ENCODE measurements at regions not wholly inside any gene's neighbourhood (a gene's known extent, or its start where the extent isn't known, plus 50 kb on each side); places are given as distances from the start of the nearest gene placed in this dataset.

GRCh38 chr4:129498626-129499025, 402.7 kb downstream of the C4orf33 start:
- H3K4me3 ChIP-seq (ENCODE audit: control insufficient read depth, low read depth, low read length), result no peak overlapping the region
- DNase-seq (ENCODE audit: low read depth), result no peak
- TF ChIP-seq, protein P1, sequence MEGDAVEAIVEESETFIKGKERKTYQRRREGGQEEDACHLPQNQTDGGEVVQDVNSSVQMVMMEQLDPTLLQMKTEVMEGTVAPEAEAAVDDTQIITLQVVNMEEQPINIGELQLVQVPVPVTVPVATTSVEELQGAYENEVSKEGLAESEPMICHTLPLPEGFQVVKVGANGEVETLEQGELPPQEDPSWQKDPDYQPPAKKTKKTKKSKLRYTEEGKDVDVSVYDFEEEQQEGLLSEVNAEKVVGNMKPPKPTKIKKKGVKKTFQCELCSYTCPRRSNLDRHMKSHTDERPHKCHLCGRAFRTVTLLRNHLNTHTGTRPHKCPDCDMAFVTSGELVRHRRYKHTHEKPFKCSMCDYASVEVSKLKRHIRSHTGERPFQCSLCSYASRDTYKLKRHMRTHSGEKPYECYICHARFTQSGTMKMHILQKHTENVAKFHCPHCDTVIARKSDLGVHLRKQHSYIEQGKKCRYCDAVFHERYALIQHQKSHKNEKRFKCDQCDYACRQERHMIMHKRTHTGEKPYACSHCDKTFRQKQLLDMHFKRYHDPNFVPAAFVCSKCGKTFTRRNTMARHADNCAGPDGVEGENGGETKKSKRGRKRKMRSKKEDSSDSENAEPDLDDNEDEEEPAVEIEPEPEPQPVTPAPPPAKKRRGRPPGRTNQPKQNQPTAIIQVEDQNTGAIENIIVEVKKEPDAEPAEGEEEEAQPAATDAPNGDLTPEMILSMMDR (IDR thresholded peaks at IDR 0.05; ENCODE audit: control insufficient read depth, insufficient read depth, low read depth, low read length, missing control alignments), result no peak

DNA sequence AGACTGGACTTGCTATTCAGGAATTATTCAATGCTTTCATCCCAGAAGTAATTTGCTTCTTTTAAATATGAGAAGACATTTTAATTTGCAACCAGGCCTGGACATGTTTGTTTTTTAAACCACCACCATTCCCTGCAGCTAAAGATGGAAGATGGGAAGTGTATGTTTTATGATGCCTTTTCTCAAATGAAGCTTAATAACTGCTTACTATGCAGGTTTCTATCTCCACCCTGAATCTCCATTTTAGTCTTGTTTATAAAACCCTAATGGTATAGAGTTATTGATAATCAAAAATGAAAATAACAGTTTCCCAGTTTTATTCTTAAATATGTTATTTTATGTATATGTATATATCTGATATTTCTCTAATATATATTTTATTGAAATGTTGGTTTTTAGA, 418.9 kb downstream of the C4orf33 start:
- H3K4me3 ChIP-seq (ENCODE audit: control insufficient read depth, low read depth, low read length), result no peak overlapping the region
- DNase-seq (ENCODE audit: low read depth), result no peak
- TF ChIP-seq, protein P1 (IDR thresholded peaks at IDR 0.05; ENCODE audit: control insufficient read depth, insufficient read depth, low read depth, low read length, missing control alignments), result no peak

- DNase-seq (ENCODE audit: low read depth), result no peak
- H3K4me3 ChIP-seq (ENCODE audit: control insufficient read depth, low read depth, low read length), result no peak overlapping the region
- TF ChIP-seq, protein P1 (IDR thresholded peaks at IDR 0.05; ENCODE audit: control insufficient read depth, insufficient read depth, low read depth, low read length, missing control alignments), result no peak
Measured at GRCh38 chr4:129515356-129515755, 419.4 kb downstream of the C4orf33 start.

DNA sequence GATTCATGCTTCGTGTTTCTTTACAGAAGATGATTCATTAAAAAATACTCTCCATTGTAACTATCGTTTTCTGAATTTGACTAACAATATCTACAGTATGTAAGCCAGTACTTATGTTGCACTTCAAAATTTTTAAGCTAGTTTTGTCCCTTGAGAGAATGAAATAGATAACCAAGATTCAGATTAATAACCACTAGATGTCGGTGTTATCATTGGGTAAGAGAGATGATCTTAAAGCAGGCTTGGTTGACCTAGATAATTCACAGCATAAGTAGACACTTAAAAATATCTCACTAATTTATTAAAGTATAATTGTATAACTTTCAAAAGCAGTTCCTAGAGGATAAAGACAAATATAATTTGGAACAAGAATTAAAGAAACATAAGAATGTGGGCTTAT, 430.9 kb downstream of the C4orf33 start:
- TF ChIP-seq, protein P1 (IDR thresholded peaks at IDR 0.05; ENCODE audit: control insufficient read depth, insufficient read depth, low read depth, low read length, missing control alignments), result no peak
- no peak overlapping the region for H3K4me3 ChIP-seq (ENCODE audit: control insufficient read depth, low read depth, low read length)
- no peak for DNase-seq (ENCODE audit: low read depth)

DNA sequence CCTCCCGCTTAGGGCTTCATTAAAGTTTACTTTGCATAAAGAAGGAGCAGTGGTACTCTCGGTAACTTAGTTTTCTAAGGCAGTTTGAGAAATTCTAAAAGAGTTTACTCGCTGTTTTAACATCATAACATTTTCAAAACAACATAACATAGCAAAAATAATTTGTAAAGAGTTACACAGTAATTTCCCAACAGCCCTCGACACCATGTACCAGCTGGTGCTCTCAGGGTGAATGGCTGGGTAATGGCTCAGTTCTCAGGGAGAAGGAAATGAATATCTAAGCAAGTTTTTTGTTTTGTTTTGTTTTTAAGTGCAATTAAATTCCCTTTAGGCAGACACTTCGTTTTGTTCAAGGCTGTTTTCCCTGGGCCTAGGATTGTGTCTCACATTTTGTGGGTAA, 435.3 kb downstream of the C4orf33 start:
- no peak for DNase-seq (ENCODE audit: low read depth)
- H3K4me3 ChIP-seq (ENCODE audit: control insufficient read depth, low read depth, low read length), result no peak overlapping the region
- TF ChIP-seq, protein P1 (IDR thresholded peaks at IDR 0.05; ENCODE audit: control insufficient read depth, insufficient read depth, low read depth, low read length, missing control alignments), result no peak

- TF ChIP-seq, protein P1 (IDR thresholded peaks at IDR 0.05; ENCODE audit: control insufficient read depth, insufficient read depth, low read depth, low read length, missing control alignments), result no peak
- DNase-seq (ENCODE audit: low read depth), result no peak
- H3K4me3 ChIP-seq (ENCODE audit: control insufficient read depth, low read depth, low read length), result no peak overlapping the region
Measured at GRCh38 chr4:129532573-129532972, 436.6 kb downstream of the C4orf33 start.

DNA sequence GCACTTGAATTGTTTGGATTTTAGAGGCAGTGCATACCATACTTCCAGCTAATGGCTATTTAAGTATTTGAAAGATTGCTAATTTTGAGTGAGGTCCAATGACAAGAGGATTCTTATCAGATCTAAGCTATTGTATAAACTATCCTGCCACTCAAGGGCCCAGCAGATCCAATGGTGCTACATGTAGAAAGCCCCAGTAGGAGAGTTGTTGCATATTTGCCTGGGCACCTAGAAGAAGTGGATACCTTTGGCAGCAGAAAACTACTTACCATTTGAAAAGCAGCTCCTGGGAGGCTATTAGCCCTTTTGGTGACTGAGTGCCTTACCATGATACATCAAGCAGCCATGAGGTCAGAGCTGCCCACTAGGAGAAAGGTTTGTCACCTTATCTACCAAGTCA, 447.3 kb downstream of the C4orf33 start:
- DNase-seq (ENCODE audit: low read depth), result no peak
- H3K4me3 ChIP-seq (ENCODE audit: control insufficient read depth, low read depth, low read length), result no peak overlapping the region
- TF ChIP-seq, protein P1 (IDR thresholded peaks at IDR 0.05; ENCODE audit: control insufficient read depth, insufficient read depth, low read depth, low read length, missing control alignments), result no peak
